BJ (cell line): ENCODE measurements at regions not wholly inside any gene's neighbourhood (a gene's known extent, or its start where the extent isn't known, plus 50 kb on each side); places are given as distances from the start of the nearest gene placed in this dataset.

Experiments used
- CTCF ChIA-PET: fragments of 350-600 bp; formaldehyde crosslinking; extraction: SDS; loops from one replicate; lab custom pipeline; 2021; ENCODE audit warnings: antibody characterized with exemption, inconsistent platforms; lab: Yijun Ruan, JAX
- POLR2A ChIA-PET: fragments of 300-600 bp; sonication (Branson Sonifier 250); formaldehyde crosslinking; extraction: SDS; loops from one replicate; lab custom pipeline; 2021; ENCODE audit warnings: antibody characterized with exemption; lab: Charles Lee
- DNase-seq: peaks from one replicate; pipeline ENCODE4 v3.0.0-alpha.2; 2011; ENCODE audit warnings: low read depth
- H3K27me3 ChIP-seq: 2 replicates; pipeline ENCODE4 v1.6.0; 2011; ENCODE audit warnings: low read length; ENCODE audit not compliant: control insufficient read depth, insufficient read depth
- H3K36me3 ChIP-seq: 2 replicates; pipeline ENCODE4 v1.5.1; 2011; ENCODE audit warnings: low read length; ENCODE audit not compliant: control insufficient read depth, insufficient read depth
- H3K4me3 ChIP-seq: 2 replicates; pipeline ENCODE4 v1.5.1; 2011; ENCODE audit warnings: low read depth, mild to moderate bottlenecking, control low read depth, low read length
- TF ChIP-seq, protein P1 (sequence below): IDR thresholded peaks from 2 replicates; pipeline ENCODE4 v1.5.1; 2011; ENCODE audit warnings: low read depth, mild to moderate bottlenecking, control low read depth, inconsistent platforms, low read length, moderate library complexity; ENCODE audit not compliant: insufficient read depth

DNA sequence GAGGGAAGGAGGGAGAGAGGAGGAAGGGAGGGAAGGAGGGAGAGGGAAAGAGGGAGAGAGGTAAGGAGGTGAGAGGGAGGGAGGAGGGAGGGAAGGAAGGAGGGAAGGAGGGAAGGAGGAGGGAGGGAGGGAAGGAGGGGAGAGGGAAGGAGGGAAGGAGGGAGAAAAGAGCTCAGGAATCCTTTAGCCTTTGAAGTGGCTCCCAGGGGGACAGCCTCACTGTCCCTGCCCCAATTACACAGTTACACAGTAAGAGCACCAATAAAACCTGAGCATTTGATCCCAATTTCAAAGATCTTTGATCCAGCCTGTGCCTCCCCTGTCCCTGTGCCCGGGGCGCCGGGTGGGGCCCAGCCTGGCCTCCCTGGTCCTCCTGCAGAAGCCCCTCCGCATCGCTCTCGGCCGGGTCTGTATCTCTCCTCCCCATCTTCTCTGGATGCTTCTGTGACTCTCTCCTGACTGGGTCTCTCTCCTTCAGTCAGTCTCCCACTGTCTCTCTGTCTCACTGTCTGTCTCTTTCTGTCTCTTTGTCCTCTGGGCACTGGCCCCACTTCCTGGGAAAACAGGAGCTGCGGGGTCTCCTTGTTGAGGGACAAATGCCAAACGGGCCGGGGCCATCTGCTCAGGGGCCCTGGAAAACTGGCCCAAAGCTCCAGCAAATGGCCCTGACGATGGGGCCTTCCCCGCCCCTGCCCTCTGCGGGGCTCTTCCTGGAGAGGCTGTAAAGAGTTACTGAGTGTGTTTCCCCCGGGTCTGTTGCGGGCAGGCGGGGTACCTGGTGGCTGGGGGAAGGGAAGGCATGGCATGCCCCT is 54.2 kb upstream of the EGFL7 start:
- CTCF ChIA-PET = interaction anchor here (1.1 to 1.3 kb wide), 5 partner anchors 10 to 23 kb away, joined by 3 to 4 read pairs (median 3); no protein-coding TSS in a partner anchor

DNA sequence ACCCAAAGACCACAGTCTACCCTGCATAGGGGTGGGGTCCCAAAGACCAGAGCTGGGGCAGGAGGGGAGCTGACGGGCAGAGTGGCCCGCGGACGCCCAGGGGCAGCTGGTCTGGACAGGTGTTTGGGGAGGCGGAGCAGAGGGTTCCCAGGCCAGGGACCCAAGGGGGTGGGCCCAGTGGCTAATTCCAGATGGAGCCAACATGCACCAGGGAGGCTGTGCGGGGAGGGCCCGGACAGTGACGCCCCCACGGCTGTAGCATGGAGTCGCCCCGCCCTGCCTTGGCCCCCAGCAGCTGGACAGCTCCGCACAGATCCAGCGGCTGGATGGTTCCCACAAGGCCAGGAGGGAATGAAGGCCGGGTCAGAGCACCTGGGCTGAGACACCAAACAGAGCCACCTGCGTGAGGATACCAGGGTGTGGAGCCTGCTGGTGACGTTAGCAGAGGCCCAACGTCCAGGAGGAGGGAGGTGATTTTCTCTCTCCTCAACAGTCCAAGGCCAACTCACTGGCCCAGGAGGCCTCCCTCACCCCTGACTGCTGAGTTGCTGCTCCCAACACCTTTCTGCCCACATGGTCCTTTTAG is 55.3 kb upstream of the EGFL7 start:
- ChIA-PET POLR2A (no interaction called here), CTCF (interaction anchor here (0.7 to 1.3 kb wide), 3 partner anchors 18 to 24 kb away, joined by 3 to 4 read pairs (median 4); no protein-coding TSS in a partner anchor)
- Histone ChIP-seq H3K36me3 (no peaks in the 10 kb centered on the region), H3K4me3 (no peak overlapping the region), H3K27me3 (peaks cover 4% of the 10 kb centered on the region)
- TF ChIP-seq, protein P1, sequence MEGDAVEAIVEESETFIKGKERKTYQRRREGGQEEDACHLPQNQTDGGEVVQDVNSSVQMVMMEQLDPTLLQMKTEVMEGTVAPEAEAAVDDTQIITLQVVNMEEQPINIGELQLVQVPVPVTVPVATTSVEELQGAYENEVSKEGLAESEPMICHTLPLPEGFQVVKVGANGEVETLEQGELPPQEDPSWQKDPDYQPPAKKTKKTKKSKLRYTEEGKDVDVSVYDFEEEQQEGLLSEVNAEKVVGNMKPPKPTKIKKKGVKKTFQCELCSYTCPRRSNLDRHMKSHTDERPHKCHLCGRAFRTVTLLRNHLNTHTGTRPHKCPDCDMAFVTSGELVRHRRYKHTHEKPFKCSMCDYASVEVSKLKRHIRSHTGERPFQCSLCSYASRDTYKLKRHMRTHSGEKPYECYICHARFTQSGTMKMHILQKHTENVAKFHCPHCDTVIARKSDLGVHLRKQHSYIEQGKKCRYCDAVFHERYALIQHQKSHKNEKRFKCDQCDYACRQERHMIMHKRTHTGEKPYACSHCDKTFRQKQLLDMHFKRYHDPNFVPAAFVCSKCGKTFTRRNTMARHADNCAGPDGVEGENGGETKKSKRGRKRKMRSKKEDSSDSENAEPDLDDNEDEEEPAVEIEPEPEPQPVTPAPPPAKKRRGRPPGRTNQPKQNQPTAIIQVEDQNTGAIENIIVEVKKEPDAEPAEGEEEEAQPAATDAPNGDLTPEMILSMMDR = no peak
- no peak for DNase-seq

More for the DNA sequence above, 54.2 kb upstream of the EGFL7 start:
- Histone ChIP-seq H3K27me3 (peaks cover 2% of the 10 kb centered on the region; the same call in 1 of the 2 replicates), H3K36me3 (no peaks in the 10 kb centered on the region), H3K4me3 (no peak overlapping the region)
- TF ChIP-seq, protein P1 = no peak
- POLR2A ChIA-PET = no interaction called here
- no peak for DNase-seq

DNA sequence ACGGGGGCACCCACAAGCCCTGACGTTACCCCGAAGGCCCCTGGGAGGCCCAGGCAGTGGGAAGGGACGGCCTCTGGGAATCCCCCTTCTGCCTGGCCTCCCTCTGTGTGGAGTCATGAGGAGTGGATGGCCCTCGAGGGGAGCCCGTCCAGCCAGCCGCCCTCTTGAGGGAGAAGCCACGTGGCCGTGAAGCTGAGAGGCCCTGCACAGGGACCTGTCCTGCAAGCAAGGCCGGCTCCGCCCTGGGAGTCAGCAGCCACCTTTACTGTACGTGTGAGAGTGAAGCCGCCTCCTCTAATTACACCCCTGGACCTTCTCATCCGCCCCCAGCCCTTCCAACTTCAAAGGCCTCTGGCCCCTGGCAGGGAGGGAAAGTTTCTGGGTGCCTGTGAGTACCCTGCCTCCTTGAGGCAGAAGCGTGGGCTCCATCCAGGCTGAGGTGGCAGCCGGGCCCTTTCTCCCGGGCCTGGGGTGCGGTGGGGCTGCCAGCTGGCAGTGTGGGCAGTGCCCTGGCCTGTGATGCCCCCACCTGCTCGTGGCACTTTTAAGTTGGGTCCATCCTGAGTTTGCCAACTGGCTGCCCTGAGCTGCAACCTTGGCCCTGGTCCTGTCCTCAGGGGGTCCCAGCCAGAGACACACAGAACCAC is 55.9 kb upstream of the EGFL7 start:
- H3K4me3 ChIP-seq = no peak overlapping the region
- ChIA-PET POLR2A (no interaction called here), CTCF (interaction anchor here (0.7 to 1.1 kb wide), 2 partner anchors 18 to 122 kb away, joined by 3 to 4 read pairs; no protein-coding TSS in a partner anchor)
- H3K27me3 ChIP-seq = peaks cover 5% of the 10 kb centered on the region
- TF ChIP-seq, protein P1 = no peak
- H3K36me3 ChIP-seq = no peaks in the 10 kb centered on the region
- no peak for DNase-seq

DNA sequence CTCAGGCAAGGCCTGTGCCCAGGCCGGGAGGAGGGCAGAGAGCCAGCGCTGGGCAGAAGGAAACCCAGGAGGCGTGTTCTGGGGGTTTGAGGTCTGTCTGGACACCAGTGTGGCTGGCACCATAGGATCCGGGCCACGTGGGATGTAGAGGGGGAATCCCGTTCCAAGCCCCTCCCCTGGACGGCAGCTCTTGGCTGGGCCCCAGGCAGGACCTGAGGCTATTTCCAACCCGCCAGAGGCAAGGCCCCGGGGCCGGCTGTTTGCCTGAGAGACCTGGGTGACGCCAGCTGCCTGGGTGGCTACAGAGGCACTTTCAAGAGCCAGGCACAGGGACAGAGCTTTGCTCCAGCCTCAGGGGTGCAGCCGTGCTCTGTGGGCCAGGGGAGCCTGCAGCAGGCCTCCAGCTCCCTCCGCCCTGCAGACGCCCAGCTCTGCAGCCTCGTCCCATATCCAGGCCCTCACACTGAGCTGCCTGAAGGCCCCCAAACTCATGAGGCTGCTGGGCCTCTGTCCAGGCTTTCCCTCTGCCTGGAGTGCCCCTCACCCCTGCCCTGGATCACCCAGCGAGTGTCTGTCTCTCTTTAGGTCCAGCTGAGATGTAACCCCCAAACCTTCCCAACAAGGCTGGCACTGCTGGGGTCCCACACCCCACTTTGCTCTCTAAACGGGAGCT is 56.6 kb upstream of the EGFL7 start:
- CTCF ChIA-PET = interaction anchor here (1.1 kb wide), 1 partner anchor 121 kb away, joined by 4 read pairs; no protein-coding TSS in a partner anchor
- no peak for DNase-seq

More for the DNA sequence above, 56.6 kb upstream of the EGFL7 start:
- H3K27me3 ChIP-seq = peaks cover 5% of the 10 kb centered on the region
- no peaks in the 10 kb centered on the region for H3K36me3 ChIP-seq
- no peak overlapping the region for H3K4me3 ChIP-seq
- TF ChIP-seq, protein P1 = no peak
- POLR2A ChIA-PET = no interaction called here
